MM.1S (cell line): ENCODE measurements at regions not wholly inside any gene's neighbourhood (a gene's known extent, or its start where the extent isn't known, plus 50 kb on each side); places are given as distances from the start of the nearest gene placed in this dataset.

Experiments
- CTCF ChIP-seq: fragments of 300-600 bp; sonication (generic); IDR thresholded peaks from 2 replicates; pipeline ENCODE4 v1.5.1; 2016; ENCODE audit warnings: antibody characterized with exemption, low read length, mixed read lengths
- EZH2 ChIP-seq: fragments of 300-600 bp; sonication (generic); optimal IDR thresholded peaks from 2 replicates; pipeline ENCODE3; 2017; ENCODE audit warnings: low read depth, mild to moderate bottlenecking, antibody characterized with exemption, low read length, mixed read lengths

- TF ChIP-seq CTCF = no peak
- no peak for TF ChIP-seq EZH2
These were observed 208.3 kb upstream of the HDAC4 start for GRCh38 chr2:239609162-239609561.
